GM23248 (cell line): ENCODE measurements at regions not wholly inside any gene's neighbourhood (a gene's known extent, or its start where the extent isn't known, plus 50 kb on each side); places are given as distances from the start of the nearest gene placed in this dataset.

Experiments
- EZH2 ChIP-seq: fragments of 200-600 bp; sonication (generic); IDR thresholded peaks from 2 replicates; pipeline ENCODE4 v1.6.1; 2018; ENCODE audit warnings: antibody characterized with exemption, mild to moderate bottlenecking; ENCODE audit not compliant: insufficient read depth, poor library complexity, severe bottlenecking
- EZH2phosphoT487 ChIP-seq: fragments of 200-600 bp; sonication (generic); IDR thresholded peaks from 2 replicates; pipeline ENCODE4 v1.6.1; 2018; ENCODE audit warnings: antibody characterized with exemption, moderate library complexity, mild to moderate bottlenecking, low read depth; ENCODE audit not compliant: insufficient read depth

- no peak for TF ChIP-seq EZH2
- no peak for TF ChIP-seq EZH2phosphoT487
These were observed 279.6 kb downstream of the RERGL start for GRCh38 chr12:17810399-17810798.
